ENCODE measurements at regions not wholly inside any gene's neighbourhood (a gene's known extent, or its start where the extent isn't known, plus 50 kb on each side); places are given as distances from the start of the nearest gene placed in this dataset.

GRCh38 chr4:123651066-123651465 lies 254.5 kb downstream of the SPRY1 start:
- H2AFZ ChIP-seq (ENCODE audit: low read depth, low read length), result no peak overlapping the region
- no peak overlapping the region for H3K27ac ChIP-seq (ENCODE audit: low read length)
- no peaks in the 10 kb centered on the region for H3K79me2 ChIP-seq (replicated peaks; ENCODE audit: insufficient read depth, low read length)
- no peaks in the 10 kb centered on the region for H4K20me1 ChIP-seq (ENCODE audit: insufficient read depth)
- H3K9ac ChIP-seq (ENCODE audit: low read length), result no peak overlapping the region
- no peak overlapping the region for H3K4me3 ChIP-seq (ENCODE audit: low read length)
- peaks cover 4% of the 10 kb centered on the region for H3F3A ChIP-seq (ENCODE audit: insufficient read depth, low read length, poor library complexity, severe bottlenecking)
- H3K9me2 ChIP-seq (ENCODE audit: insufficient read depth, low read length), result no peaks in the 10 kb centered on the region
- no peaks in the 10 kb centered on the region for H3K36me3 ChIP-seq (ENCODE audit: insufficient read depth, low read length)
- no peaks in the 10 kb centered on the region for H3K27me3 ChIP-seq (ENCODE audit: insufficient read depth, low read depth, low read length)
- no peak overlapping the region for H3K4me2 ChIP-seq (ENCODE audit: low read length)
- peaks cover under 1% of the 10 kb centered on the region for H3K9me3 ChIP-seq (ENCODE audit: low read length)
- no peak for TF ChIP-seq EP300 (conservative IDR thresholded peaks at IDR 0.05; ENCODE audit: poor library complexity, severe bottlenecking)
- TF ChIP-seq POLR2AphosphoS5 (IDR thresholded peaks at IDR 0.05), result no peak
- TF ChIP-seq REST (IDR thresholded peaks at IDR 0.05; ENCODE audit: borderline replicate concordance), result no peak
- TF ChIP-seq SMC3 (conservative IDR thresholded peaks at IDR 0.05; ENCODE audit: poor library complexity), result no peak
- TF ChIP-seq MXI1 (conservative IDR thresholded peaks at IDR 0.05; ENCODE audit: poor library complexity, severe bottlenecking), result no peak
- TF ChIP-seq CTCF (IDR thresholded peaks at IDR 0.05; ENCODE audit: poor library complexity, severe bottlenecking), result no peak
- TF ChIP-seq TAF1 (IDR thresholded peaks at IDR 0.05; ENCODE audit: low read depth), result no peak
- TF ChIP-seq RAD21 (conservative IDR thresholded peaks at IDR 0.05), result no peak
- TF ChIP-seq EZH2 (IDR thresholded peaks at IDR 0.05; ENCODE audit: borderline replicate concordance, insufficient read depth, low read length, poor library complexity, severe bottlenecking), result no peak

- Histone ChIP-seq H3K4me3 (ENCODE audit: low read length) (no peak overlapping the region), H2AFZ (ENCODE audit: low read depth, low read length) (no peak overlapping the region), H3K79me2 (replicated peaks; ENCODE audit: insufficient read depth, low read length) (no peaks in the 10 kb centered on the region), H3K36me3 (ENCODE audit: insufficient read depth, low read length) (no peaks in the 10 kb centered on the region), H4K20me1 (ENCODE audit: insufficient read depth) (no peaks in the 10 kb centered on the region), H3K9ac (ENCODE audit: low read length) (no peak overlapping the region), H3K27ac (ENCODE audit: low read length) (no peak overlapping the region), H3K9me2 (ENCODE audit: insufficient read depth, low read length) (no peaks in the 10 kb centered on the region), H3K9me3 (ENCODE audit: low read length) (peaks cover 6% of the 10 kb centered on the region), H3K4me2 (ENCODE audit: low read length) (no peak overlapping the region), H3F3A (ENCODE audit: insufficient read depth, low read length, poor library complexity, severe bottlenecking) (peaks cover 4% of the 10 kb centered on the region), H3K27me3 (ENCODE audit: insufficient read depth, low read depth, low read length) (no peaks in the 10 kb centered on the region)
- TF ChIP-seq TAF1 (IDR thresholded peaks at IDR 0.05; ENCODE audit: low read depth), result no peak
- no peak for TF ChIP-seq EZH2 (IDR thresholded peaks at IDR 0.05; ENCODE audit: borderline replicate concordance, insufficient read depth, low read length, poor library complexity, severe bottlenecking)
- no peak for TF ChIP-seq EP300 (conservative IDR thresholded peaks at IDR 0.05; ENCODE audit: poor library complexity, severe bottlenecking)
- no peak for TF ChIP-seq CTCF (IDR thresholded peaks at IDR 0.05; ENCODE audit: poor library complexity, severe bottlenecking)
- TF ChIP-seq POLR2AphosphoS5 (IDR thresholded peaks at IDR 0.05), result no peak
- no peak for TF ChIP-seq MXI1 (conservative IDR thresholded peaks at IDR 0.05; ENCODE audit: poor library complexity, severe bottlenecking)
- TF ChIP-seq REST (IDR thresholded peaks at IDR 0.05; ENCODE audit: borderline replicate concordance), result no peak
- TF ChIP-seq RAD21 (conservative IDR thresholded peaks at IDR 0.05), result no peak
- no peak for TF ChIP-seq SMC3 (conservative IDR thresholded peaks at IDR 0.05; ENCODE audit: poor library complexity)
Observed at GRCh38 chr4:123651536-123652180, 255.1 kb downstream of the SPRY1 start.

All from neural cell (in vitro differentiated cells).